Cardiac muscle cell (in vitro differentiated cells and primary cell): ENCODE measurements at regions not wholly inside any gene's neighbourhood (a gene's known extent, or its start where the extent isn't known, plus 50 kb on each side); places are given as distances from the start of the nearest gene placed in this dataset.

ENCODE experiments used
- DNase-seq, 2 donors: peaks; one replicate each; pipeline versions ENCODE4 v3.0.0 to v3.0.0-alpha.2; 2010 to 2017; ENCODE audit warnings: low read depth in 1 of 2, low spot score in 1 of 2
- H3K27ac ChIP-seq: fragments of 200-600 bp; sonication (generic); 2 replicates; pipeline ENCODE4 v1.5.1; 2016
- H3K27me3 ChIP-seq: fragments of 200-600 bp; sonication (generic); 2 replicates; pipeline ENCODE4 v1.6.0; 2016; ENCODE audit warnings: control low read depth
- H3K36me3 ChIP-seq: fragments of 200-600 bp; sonication (generic); 2 replicates; pipeline ENCODE4 v1.5.1; 2016; ENCODE audit warnings: control low read depth
- H3K4me1 ChIP-seq: fragments of 200-600 bp; sonication (generic); 2 replicates; pipeline ENCODE4 v1.8.1; 2017; ENCODE audit warnings: low read depth, mild to moderate bottlenecking, mixed run types
- H3K4me3 ChIP-seq: fragments of 200-600 bp; sonication (generic); 2 replicates; pipeline ENCODE4 v1.5.1; 2016; ENCODE audit warnings: mild to moderate bottlenecking
- H3K9me3 ChIP-seq: fragments of 200-600 bp; sonication (generic); 2 replicates; pipeline ENCODE4 v1.5.1; 2017; ENCODE audit warnings: low read depth, mild to moderate bottlenecking, control low read depth
- CTCF ChIP-seq: IDR thresholded peaks from 2 replicates; pipeline ENCODE4 v1.5.1; 2012; ENCODE audit warnings: low read depth, mild to moderate bottlenecking, low read length

GRCh38 chr13:34425327-34425949, 516.6 kb upstream of the NBEA start:
- Histone ChIP-seq H3K27ac (no peak overlapping the region), H3K36me3 (no peaks in the 10 kb centered on the region), H3K9me3 (no peaks in the 10 kb centered on the region), H3K4me1 (no peaks in the 10 kb centered on the region), H3K4me3 (no peak overlapping the region), H3K27me3 (no peaks in the 10 kb centered on the region)
- DNase-seq: no peak
- TF ChIP-seq CTCF: no peak

GRCh38 chr13:34428911-34429310, 513.2 kb upstream of the NBEA start:
- Histone ChIP-seq H3K4me3 (no peak overlapping the region), H3K4me1 (no peaks in the 10 kb centered on the region), H3K27ac (no peak overlapping the region), H3K9me3 (no peaks in the 10 kb centered on the region), H3K36me3 (no peaks in the 10 kb centered on the region), H3K27me3 (no peaks in the 10 kb centered on the region)
- no peak for TF ChIP-seq CTCF
- no peak for DNase-seq

- no peaks in the 10 kb centered on the region for H3K4me1 ChIP-seq
- TF ChIP-seq CTCF: no peak
- H3K4me3 ChIP-seq: no peak overlapping the region
- H3K27ac ChIP-seq: no peak overlapping the region
- no peak for DNase-seq
- no peaks in the 10 kb centered on the region for H3K9me3 ChIP-seq
- no peaks in the 10 kb centered on the region for H3K36me3 ChIP-seq
- no peaks in the 10 kb centered on the region for H3K27me3 ChIP-seq
Measured at GRCh38 chr13:34430294-34430693, 511.8 kb upstream of the NBEA start.

- Histone ChIP-seq H3K4me1 (no peaks in the 10 kb centered on the region), H3K27me3 (no peaks in the 10 kb centered on the region), H3K9me3 (no peaks in the 10 kb centered on the region), H3K4me3 (no peak overlapping the region), H3K36me3 (no peaks in the 10 kb centered on the region), H3K27ac (no peak overlapping the region)
- DNase-seq: no peak
- TF ChIP-seq CTCF: no peak
Measured at GRCh38 chr13:34431827-34432581, 510.1 kb upstream of the NBEA start.

GRCh38 chr13:34435338-34435737, 506.7 kb upstream of the NBEA start:
- peak in 1 of 2 donors; percentile 42 for DNase-seq
- no peaks in the 10 kb centered on the region for H3K36me3 ChIP-seq
- no peak overlapping the region for H3K27ac ChIP-seq
- TF ChIP-seq CTCF: no peak
- H3K4me1 ChIP-seq: no peaks in the 10 kb centered on the region
- H3K4me3 ChIP-seq: no peak overlapping the region
- H3K27me3 ChIP-seq: no peaks in the 10 kb centered on the region
- no peaks in the 10 kb centered on the region for H3K9me3 ChIP-seq
